IMR-90 (cell line): ENCODE measurements at regions not wholly inside any gene's neighbourhood (a gene's known extent, or its start where the extent isn't known, plus 50 kb on each side); places are given as distances from the start of the nearest gene placed in this dataset.

Source experiments
- ATAC-seq: fragments of 200-7000 bp; cut with Tn5 transposase; 2 replicates; pipeline ENCODE4 v1.9.1; 2020; ENCODE audit warnings: low read depth, mild to moderate bottlenecking, moderate library complexity
- BruUV-seq: library from RNA; stranded (reverse); fragments of 400-500 nt; replicated peaks from 2 replicates; lab custom pipeline; 2021; lab: Mats Ljungman, UMichigan
- CTCF ChIA-PET: fragments of 300-600 bp; formaldehyde crosslinking; extraction: SDS; loops from one replicate; lab custom pipeline; 2021; ENCODE audit warnings: antibody characterized with exemption; lab: Yijun Ruan, JAX
- POLR2A ChIA-PET: fragments of 300-600 bp; sonication (Branson Sonifier 250); formaldehyde crosslinking; loops from one replicate; lab custom pipeline; 2022; ENCODE audit warnings: antibody characterized with exemption; ENCODE audit not compliant: unreplicated experiment; lab: Charles Lee
- DNase-seq: peaks from one replicate; pipeline ENCODE4 v3.0.0; 2013
- H2AFZ ChIP-seq: replicated peaks from 2 replicates; pipeline ENCODE3; 2013; ENCODE audit warnings: low read length, mild to moderate bottlenecking; ENCODE audit not compliant: poor library complexity
- H2AK5ac ChIP-seq: 2 replicates; pipeline ENCODE4 v1.6.1; 2013; ENCODE audit warnings: low read depth, low read length, inconsistent platforms
- H2AK9ac ChIP-seq: replicated peaks from 2 replicates; pipeline ENCODE3; 2013; ENCODE audit warnings: mild to moderate bottlenecking, low read depth, low read length, moderate library complexity; ENCODE audit not compliant: poor library complexity
- H2BK120ac ChIP-seq: 2 replicates; pipeline ENCODE4 v1.6.1; 2013; ENCODE audit warnings: low read depth, low read length, inconsistent platforms
- H2BK15ac ChIP-seq: 3 replicates; pipeline ENCODE4 v1.6.1; 2013; ENCODE audit warnings: low read depth, low read length, inconsistent platforms
- H2BK20ac ChIP-seq: 2 replicates; pipeline ENCODE4 v1.6.1; 2013; ENCODE audit warnings: low read depth, mild to moderate bottlenecking, inconsistent platforms, low read length, moderate library complexity
- H2BK5ac ChIP-seq: 2 replicates; pipeline ENCODE4 v1.6.1; 2013; ENCODE audit warnings: mild to moderate bottlenecking, low read depth, low read length, inconsistent platforms; ENCODE audit not compliant: poor library complexity, severe bottlenecking
- H3K14ac ChIP-seq: replicated peaks from 2 replicates; pipeline ENCODE4 v1.6.1; 2013; ENCODE audit warnings: low read depth, low read length, inconsistent platforms
- H3K18ac ChIP-seq: 2 replicates; pipeline ENCODE4 v1.6.1; 2013; ENCODE audit warnings: low read depth, low read length, control low read depth
- H3K23ac ChIP-seq: 2 replicates; pipeline ENCODE4 v1.6.1; 2013; ENCODE audit warnings: low read depth, low read length, inconsistent platforms
- H3K27ac ChIP-seq: 2 replicates; pipeline ENCODE4 v1.5.1; 2013; ENCODE audit warnings: mild to moderate bottlenecking, control low read depth, low read length; ENCODE audit not compliant: insufficient read depth
- H3K27me3 ChIP-seq: 2 replicates; pipeline ENCODE4 v1.6.1; 2013; ENCODE audit warnings: low read length; ENCODE audit not compliant: control insufficient read depth, insufficient read depth
- H3K36me3 ChIP-seq: 2 replicates; pipeline ENCODE4 v1.6.1; 2013; ENCODE audit warnings: low read length, mixed read lengths; ENCODE audit not compliant: control insufficient read depth, insufficient read depth
- H3K4ac ChIP-seq: 2 replicates; pipeline ENCODE4 v1.6.1; 2013; ENCODE audit warnings: low read depth, low read length, inconsistent platforms
- H3K4me1 ChIP-seq: 2 replicates; pipeline ENCODE4 v1.6.1; 2013; ENCODE audit warnings: low read length, mixed read lengths; ENCODE audit not compliant: control insufficient read depth, insufficient read depth
- H3K4me2 ChIP-seq: 2 replicates; pipeline ENCODE4 v1.6.1; 2013; ENCODE audit warnings: low read depth, mild to moderate bottlenecking, control low read depth, low read length, moderate library complexity
- H3K4me3 ChIP-seq: 2 replicates; pipeline ENCODE4 v1.5.1; 2013; ENCODE audit warnings: low read depth, mild to moderate bottlenecking, control low read depth, low read length, moderate library complexity; ENCODE audit not compliant: insufficient read depth
- H3K56ac ChIP-seq: 2 replicates; pipeline ENCODE4 v1.6.1; 2013; ENCODE audit warnings: low read length, inconsistent platforms; ENCODE audit not compliant: insufficient read depth; ENCODE audit errors: extremely low read depth
- H3K79me1 ChIP-seq, 2 experiments: 2 replicates each; pipeline ENCODE4 v1.6.1; 2013; ENCODE audit warnings: low read length in 2 of 2, inconsistent platforms in 1 of 2, low read depth in 1 of 2
- H3K9ac ChIP-seq: 2 replicates; pipeline ENCODE4 v1.6.1; 2013; ENCODE audit warnings: low read depth, low read length, control low read depth
- H3K9me1 ChIP-seq: 2 replicates; pipeline ENCODE4 v1.6.1; 2013; ENCODE audit warnings: low read length, inconsistent platforms; ENCODE audit not compliant: insufficient read depth
- H3K9me3 ChIP-seq: 2 replicates; pipeline ENCODE4 v1.6.1; 2013; ENCODE audit warnings: low read length; ENCODE audit not compliant: control insufficient read depth, insufficient read depth
- H4K20me1 ChIP-seq: 2 replicates; pipeline ENCODE4 v1.6.1; 2013; ENCODE audit warnings: low read length, inconsistent platforms; ENCODE audit not compliant: insufficient read depth
- H4K5ac ChIP-seq: 2 replicates; pipeline ENCODE4 v1.6.1; 2013; ENCODE audit warnings: mild to moderate bottlenecking, low read depth, low read length, control low read depth
- H4K8ac ChIP-seq, 2 experiments: 2 replicates each; pipeline ENCODE4 v1.6.1; 2013; ENCODE audit warnings: low read depth in 2 of 2, low read length in 2 of 2, control low read depth in 1 of 2, inconsistent platforms in 1 of 2
- H4K91ac ChIP-seq: 2 replicates; pipeline ENCODE4 v1.6.1; 2013; ENCODE audit warnings: low read depth, low read length, inconsistent platforms; ENCODE audit not compliant: insufficient read depth
- BHLHE40 ChIP-seq: fragments of 150-350 bp; IDR thresholded peaks from 2 replicates; pipeline ENCODE4 v1.6.1; 2016; ENCODE audit warnings: mild to moderate bottlenecking, low read depth, low read length
- CEBPB ChIP-seq: IDR thresholded peaks from 2 replicates; pipeline ENCODE4 v1.6.1; 2012; ENCODE audit warnings: low read depth, low read length, improper control_type of control experiment
- CHD1 ChIP-seq: IDR thresholded peaks from 2 replicates; pipeline ENCODE4 v1.6.1; 2012; ENCODE audit warnings: low read depth, low read length, improper control_type of control experiment
- FOS ChIP-seq: fragments of 150-350 bp; IDR thresholded peaks from 2 replicates; pipeline ENCODE4 v1.6.1; 2016; ENCODE audit warnings: low read depth, low read length
- MAFK ChIP-seq: IDR thresholded peaks from 2 replicates; pipeline ENCODE4 v1.6.1; 2012; ENCODE audit warnings: low read depth, low read length, improper control_type of control experiment
- MAZ ChIP-seq: IDR thresholded peaks from 2 replicates; pipeline ENCODE4 v1.6.1; 2012; ENCODE audit warnings: low read depth, mild to moderate bottlenecking, low read length, improper control_type of control experiment, moderate library complexity, borderline replicate concordance
- NFE2L2 ChIP-seq: fragments of 150-350 bp; IDR thresholded peaks from 2 replicates; pipeline ENCODE4 v1.6.1; 2016; ENCODE audit warnings: low read depth, mild to moderate bottlenecking, low read length
- POLR2A ChIP-seq: IDR thresholded peaks from 2 replicates; pipeline ENCODE4 v1.6.1; 2012; ENCODE audit warnings: mild to moderate bottlenecking, low read depth, low read length
- RAD21 ChIP-seq: IDR thresholded peaks from 2 replicates; pipeline ENCODE4 v1.6.1; 2012; ENCODE audit warnings: low read length, improper control_type of control experiment
- RFX5 ChIP-seq: IDR thresholded peaks from 2 replicates; pipeline ENCODE4 v1.8.0; 2012; ENCODE audit warnings: low read depth, mild to moderate bottlenecking, low read length, moderate library complexity
- WGBS, 2 experiments: methylation state at CpG; one replicate each; pipeline versions ENCODE4 v1.1.5 to v1.1.7; 2013; ENCODE audit warnings: missing lambda C conversion rate in 2 of 2; ENCODE audit not compliant: insufficient read length in 1 of 2; ENCODE audit errors: extremely low coverage in 2 of 2; 5-methylcytosine and 5-hydroxymethylcytosine counted together
- dilution Hi-C: fragments of 300-500 bp; cut with HindIII; formaldehyde crosslinking; loops from one replicate; pipeline ENCODE4 v1.14.3; 2018; ENCODE audit warnings: low sequenced_read_pairs; ENCODE audit not compliant: unreplicated experiment
- in situ Hi-C: fragments of 300-500 bp; cut with MboI; formaldehyde crosslinking; loops from 3 replicates; pipeline ENCODE4 v1.14.3; 2019; ENCODE audit warnings: low sequenced_read_pairs, inconsistent platforms, mixed read lengths
- intact Hi-C: fragments of 100-400 bp; cut with micrococcal nuclease; formaldehyde crosslinking; loops from 2 replicates; pipeline ENCODE4 v1.10.0; 2022
- TF ChIP-seq, protein P1 (sequence below): fragments of 150-350 bp; IDR thresholded peaks from 2 replicates; pipeline ENCODE4 v1.6.1; 2017; ENCODE audit warnings: mild to moderate bottlenecking, antibody characterized with exemption, low read length, low read depth
- TF ChIP-seq, protein P2 (sequence below): fragments of 150-350 bp; IDR thresholded peaks from 2 replicates; pipeline ENCODE4 v1.6.1; 2016; ENCODE audit warnings: low read depth, mild to moderate bottlenecking, low read length, moderate library complexity, borderline replicate concordance

DNA sequence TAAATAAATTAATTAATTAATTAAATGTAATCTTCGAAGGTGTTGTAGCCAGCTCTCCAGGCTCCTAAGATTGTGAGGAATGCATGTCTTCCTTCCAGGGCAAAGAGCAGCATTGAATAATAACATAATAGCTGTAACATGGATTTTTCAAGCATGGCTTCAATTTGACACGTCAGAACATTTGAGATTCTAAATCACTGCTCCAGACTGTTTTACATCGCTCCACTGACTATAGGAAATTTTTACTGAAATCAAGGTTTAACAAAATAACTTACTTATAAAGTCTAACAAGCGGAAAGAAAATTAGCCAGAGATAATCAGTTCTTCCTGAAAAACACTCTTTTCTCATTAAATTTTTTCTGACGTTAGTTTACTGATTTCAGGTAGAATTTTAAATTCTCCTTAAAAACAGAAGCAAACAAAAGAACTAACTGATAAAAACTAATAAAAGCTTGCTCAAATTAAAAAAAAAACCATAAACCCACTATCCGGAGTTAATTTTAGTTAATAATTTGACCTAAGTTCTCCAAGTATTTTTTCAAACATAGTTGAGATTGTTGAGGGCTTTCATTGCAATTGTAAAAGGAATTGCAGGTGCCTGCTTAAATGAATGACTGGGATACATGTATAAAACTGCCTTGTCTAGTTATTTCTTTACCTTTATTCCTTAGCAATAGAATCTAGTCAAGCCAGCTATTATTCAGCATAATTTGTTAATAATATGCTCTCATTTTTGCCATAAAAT is 51.2 kb upstream of the SGCE start:
- no peaks in the 10 kb centered on the region for H3K36me3 ChIP-seq
- intact Hi-C loops (no loop called here), dilution Hi-C loops (no loop called here), in situ Hi-C loops (no loop called here)
- ChIA-PET POLR2A (no interaction called here), CTCF (no interaction called here)
- DNase-seq: no peak
- no peak overlapping the region for H3K14ac ChIP-seq
- no peak overlapping the region for H4K5ac ChIP-seq
- H3K4ac ChIP-seq: no peak overlapping the region
- H3K4me2 ChIP-seq: no peak overlapping the region
- H3K9me3 ChIP-seq: no peaks in the 10 kb centered on the region
- H2BK20ac ChIP-seq: no peak overlapping the region
- no peak overlapping the region for H3K56ac ChIP-seq
- no TSS peak for BruUV-seq
- H3K4me3 ChIP-seq: no peak overlapping the region
- no peaks in the 10 kb centered on the region for H3K79me1 ChIP-seq
- no peaks in the 10 kb centered on the region for H3K9me1 ChIP-seq
- TF ChIP-seq, protein P1, sequence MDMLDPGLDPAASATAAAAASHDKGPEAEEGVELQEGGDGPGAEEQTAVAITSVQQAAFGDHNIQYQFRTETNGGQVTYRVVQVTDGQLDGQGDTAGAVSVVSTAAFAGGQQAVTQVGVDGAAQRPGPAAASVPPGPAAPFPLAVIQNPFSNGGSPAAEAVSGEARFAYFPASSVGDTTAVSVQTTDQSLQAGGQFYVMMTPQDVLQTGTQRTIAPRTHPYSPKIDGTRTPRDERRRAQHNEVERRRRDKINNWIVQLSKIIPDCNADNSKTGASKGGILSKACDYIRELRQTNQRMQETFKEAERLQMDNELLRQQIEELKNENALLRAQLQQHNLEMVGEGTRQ: no peak
- TF ChIP-seq POLR2A (no peak), RAD21 (no peak), MAZ (no peak), CHD1 (no peak), CEBPB (no peak), BHLHE40 (no peak), RFX5 (no peak), NFE2L2 (no peak), MAFK (no peak), FOS (no peak)
- TF ChIP-seq, protein P2, sequence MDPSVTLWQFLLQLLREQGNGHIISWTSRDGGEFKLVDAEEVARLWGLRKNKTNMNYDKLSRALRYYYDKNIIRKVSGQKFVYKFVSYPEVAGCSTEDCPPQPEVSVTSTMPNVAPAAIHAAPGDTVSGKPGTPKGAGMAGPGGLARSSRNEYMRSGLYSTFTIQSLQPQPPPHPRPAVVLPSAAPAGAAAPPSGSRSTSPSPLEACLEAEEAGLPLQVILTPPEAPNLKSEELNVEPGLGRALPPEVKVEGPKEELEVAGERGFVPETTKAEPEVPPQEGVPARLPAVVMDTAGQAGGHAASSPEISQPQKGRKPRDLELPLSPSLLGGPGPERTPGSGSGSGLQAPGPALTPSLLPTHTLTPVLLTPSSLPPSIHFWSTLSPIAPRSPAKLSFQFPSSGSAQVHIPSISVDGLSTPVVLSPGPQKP: no peak
- H4K91ac ChIP-seq: no peak overlapping the region
- H3K27ac ChIP-seq: no peak overlapping the region
- no peak overlapping the region for H2BK15ac ChIP-seq
- H3K18ac ChIP-seq: no peak overlapping the region
- peaks cover 1% of the 10 kb centered on the region; the same call in 1 of the 2 replicates for H3K27me3 ChIP-seq
- ATAC-seq: no peak
- H2AK9ac ChIP-seq: no peak overlapping the region
- H4K20me1 ChIP-seq: no peaks in the 10 kb centered on the region
- no peak overlapping the region for H2AFZ ChIP-seq
- no peak overlapping the region for H2BK5ac ChIP-seq
- WGBS, 2 experiments: no CpG with 5 or more reads among the region's 6 CpGs
- H3K9ac ChIP-seq: no peak overlapping the region
- H3K23ac ChIP-seq: no peak overlapping the region
- no peak overlapping the region for H2BK120ac ChIP-seq
- no peak overlapping the region for H4K8ac ChIP-seq
- H2AK5ac ChIP-seq: no peak overlapping the region
- no peaks in the 10 kb centered on the region for H3K4me1 ChIP-seq
